ENCODE measurements at regions not wholly inside any gene's neighbourhood (a gene's known extent, or its start where the extent isn't known, plus 50 kb on each side); places are given as distances from the start of the nearest gene placed in this dataset.
"Not testable (repeated sequence)": the region's sequence is repeated elsewhere in the genome, so short reads cannot be mapped to it uniquely, and the experiment has no call there.

- TF ChIP-seq CTCF, POLR2A, EP300 (IDR thresholded peaks at IDR 0.05): not testable (repeated sequence)
These were observed 121.4 kb upstream of the TNRC6C start for GRCh38 chr17:77837072-77837471.
